GM10248 (cell line): ENCODE measurements at regions not wholly inside any gene's neighbourhood (a gene's known extent, or its start where the extent isn't known, plus 50 kb on each side); places are given as distances from the start of the nearest gene placed in this dataset.

Experiments used
- CTCF ChIA-PET: fragments of 300-600 bp; sonication (Branson Sonifier 250); formaldehyde crosslinking; extraction: SDS; loops from one replicate; lab custom pipeline; 2021; ENCODE audit warnings: antibody characterized with exemption; lab: Yijun Ruan, JAX
- POLR2A ChIA-PET: fragments of 350-650 bp; sonication (Branson Sonifier 250); formaldehyde crosslinking; extraction: SDS; loops from one replicate; lab custom pipeline; 2020; ENCODE audit warnings: antibody characterized with exemption; lab: Yijun Ruan, JAX
- DNase-seq: peaks from one replicate; pipeline ENCODE4 v3.0.0; 2012; ENCODE audit errors: extremely low spot score
- TF ChIP-seq, protein P1 (sequence below): IDR thresholded peaks from 2 replicates; pipeline ENCODE4 v1.5.1; 2012; ENCODE audit warnings: mild to moderate bottlenecking, low read depth; ENCODE audit errors: extremely low read depth, missing control alignments, control extremely low read depth

DNA sequence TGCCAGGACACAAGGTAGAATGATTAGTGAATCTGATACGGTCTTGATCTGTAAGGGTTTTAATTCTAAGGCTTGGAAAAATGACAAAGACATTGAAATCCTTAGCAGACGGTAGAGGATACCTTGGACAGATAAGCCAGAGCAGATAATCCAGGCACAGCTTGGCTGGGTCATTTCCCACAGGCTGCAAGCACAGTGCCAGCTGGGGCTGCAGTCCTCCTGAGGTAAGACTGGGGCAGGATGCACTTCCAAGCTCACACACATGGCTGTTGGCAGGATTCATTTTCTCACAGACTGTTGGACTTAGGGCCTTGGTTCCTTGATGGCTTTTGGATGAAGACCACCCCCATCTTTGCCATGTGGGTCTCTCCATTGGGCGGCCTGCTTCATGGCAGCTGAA lies 63.2 kb upstream of the BMPER start:
- DNase-seq: no peak

DNA sequence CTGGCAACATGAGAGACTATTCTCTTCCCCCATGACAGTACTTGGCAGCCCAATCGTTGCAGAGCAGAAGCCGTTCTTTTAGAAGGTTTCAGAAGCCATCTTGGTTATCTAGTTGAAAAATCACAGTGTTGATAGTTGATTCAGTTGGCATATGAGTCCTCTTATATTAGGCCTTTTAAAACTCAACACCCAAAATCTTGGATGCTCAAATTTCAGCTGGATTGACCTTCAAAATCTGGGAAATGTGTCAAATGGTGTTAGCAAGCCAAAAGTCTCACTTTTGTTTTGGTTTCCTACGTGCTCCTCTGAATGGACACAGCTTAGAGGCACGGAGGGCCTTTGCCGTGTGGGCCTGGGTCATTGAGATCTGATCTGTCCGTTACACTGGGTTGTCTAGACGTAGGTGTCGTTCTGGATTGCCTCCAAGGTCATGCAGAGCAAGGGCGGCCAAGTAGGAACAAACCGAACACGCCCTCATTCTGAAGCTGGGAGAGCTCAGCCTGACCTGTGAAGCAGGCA lies 59.3 kb upstream of the BMPER start:
- no peak for DNase-seq
- ChIA-PET POLR2A (no interaction called here), CTCF (no interaction called here)
- TF ChIP-seq, protein P1, sequence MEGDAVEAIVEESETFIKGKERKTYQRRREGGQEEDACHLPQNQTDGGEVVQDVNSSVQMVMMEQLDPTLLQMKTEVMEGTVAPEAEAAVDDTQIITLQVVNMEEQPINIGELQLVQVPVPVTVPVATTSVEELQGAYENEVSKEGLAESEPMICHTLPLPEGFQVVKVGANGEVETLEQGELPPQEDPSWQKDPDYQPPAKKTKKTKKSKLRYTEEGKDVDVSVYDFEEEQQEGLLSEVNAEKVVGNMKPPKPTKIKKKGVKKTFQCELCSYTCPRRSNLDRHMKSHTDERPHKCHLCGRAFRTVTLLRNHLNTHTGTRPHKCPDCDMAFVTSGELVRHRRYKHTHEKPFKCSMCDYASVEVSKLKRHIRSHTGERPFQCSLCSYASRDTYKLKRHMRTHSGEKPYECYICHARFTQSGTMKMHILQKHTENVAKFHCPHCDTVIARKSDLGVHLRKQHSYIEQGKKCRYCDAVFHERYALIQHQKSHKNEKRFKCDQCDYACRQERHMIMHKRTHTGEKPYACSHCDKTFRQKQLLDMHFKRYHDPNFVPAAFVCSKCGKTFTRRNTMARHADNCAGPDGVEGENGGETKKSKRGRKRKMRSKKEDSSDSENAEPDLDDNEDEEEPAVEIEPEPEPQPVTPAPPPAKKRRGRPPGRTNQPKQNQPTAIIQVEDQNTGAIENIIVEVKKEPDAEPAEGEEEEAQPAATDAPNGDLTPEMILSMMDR: no peak

More for the DNA sequence above, 63.2 kb upstream of the BMPER start:
- TF ChIP-seq, protein P1: no peak
- CTCF ChIA-PET: no interaction called here
- POLR2A ChIA-PET: no interaction called here

DNA sequence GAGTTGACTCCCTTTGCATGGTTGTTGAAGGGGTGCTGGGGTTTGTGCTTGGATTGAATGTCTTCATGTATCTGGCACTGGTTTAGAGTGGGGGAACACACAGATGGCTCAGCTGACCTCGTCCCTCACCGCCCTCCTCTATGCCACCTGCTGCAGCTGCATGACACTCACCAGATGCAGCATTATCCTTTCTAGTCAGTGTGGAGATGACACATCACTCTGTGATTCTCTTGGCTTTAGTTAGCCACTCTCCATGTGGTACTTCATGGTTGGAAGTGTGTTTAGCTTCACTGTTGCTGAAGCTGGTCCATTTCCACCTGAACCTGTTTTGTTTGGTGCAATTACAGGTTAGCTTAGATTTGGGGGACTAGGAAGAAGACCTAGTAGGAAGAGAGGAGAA lies 56.3 kb upstream of the BMPER start:
- ChIA-PET CTCF (interaction anchor here (1.5 kb wide), 1 partner anchor 25 kb away, joined by 3 read pairs; no protein-coding TSS in a partner anchor), POLR2A (no interaction called here)
- TF ChIP-seq, protein P1: no peak
- no peak for DNase-seq

DNA sequence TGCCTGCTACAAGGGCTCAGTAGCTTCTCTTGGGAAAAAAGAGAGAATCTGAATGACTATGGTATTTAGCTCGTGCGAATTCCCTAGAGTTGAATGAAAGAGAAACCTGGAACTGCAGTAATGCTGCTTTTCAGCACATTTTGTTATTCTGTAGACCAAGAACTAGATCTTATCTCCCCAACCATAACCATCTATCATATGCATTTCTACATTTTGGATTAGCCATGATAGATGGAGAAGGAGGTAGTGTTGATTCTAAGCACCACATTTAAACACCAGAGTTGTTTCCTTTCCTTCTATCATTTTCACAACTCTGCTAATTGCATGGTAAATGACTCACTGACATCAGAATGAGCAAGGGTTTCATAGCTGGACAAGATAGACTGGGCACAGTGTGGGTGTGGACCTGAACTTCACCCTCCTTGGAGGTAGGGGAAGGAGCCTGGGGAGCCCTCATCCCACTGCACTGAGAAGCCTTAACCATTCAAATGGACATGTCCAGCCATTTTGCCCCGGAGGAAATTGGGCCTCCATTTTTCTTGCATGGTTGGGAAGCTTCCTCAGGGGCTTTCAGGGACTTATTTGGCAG lies 55.3 kb upstream of the BMPER start:
- TF ChIP-seq, protein P1: no peak
- no peak for DNase-seq
- ChIA-PET POLR2A (no interaction called here), CTCF (interaction anchor here (0.6 to 1.5 kb wide), 3 partner anchors 11 to 83 kb away, joined by 3 read pairs; no protein-coding TSS in a partner anchor)

DNA sequence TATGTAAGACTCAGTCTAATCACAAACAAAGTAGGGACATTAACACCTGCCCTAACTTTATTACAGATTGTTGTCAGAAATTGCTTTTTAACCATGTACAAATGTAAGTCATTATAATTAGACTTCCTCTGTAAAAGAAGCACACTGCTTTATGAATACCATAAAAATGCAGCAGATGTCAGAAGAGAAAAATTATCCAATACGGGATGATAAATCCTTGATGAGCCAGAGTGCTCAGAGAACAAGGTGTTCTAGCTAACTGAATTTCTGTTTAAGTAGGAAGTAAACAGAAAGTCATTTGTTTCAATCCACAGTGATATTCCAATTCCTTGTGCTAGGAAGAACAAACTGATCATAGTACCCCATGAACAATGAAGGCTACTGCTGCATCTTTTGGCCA lies 54.6 kb upstream of the BMPER start:
- POLR2A ChIA-PET: no interaction called here
- CTCF ChIA-PET: interaction anchor here (1.0 kb wide), 1 partner anchor 10 kb away, joined by 3 read pairs; no protein-coding TSS in a partner anchor

DNA sequence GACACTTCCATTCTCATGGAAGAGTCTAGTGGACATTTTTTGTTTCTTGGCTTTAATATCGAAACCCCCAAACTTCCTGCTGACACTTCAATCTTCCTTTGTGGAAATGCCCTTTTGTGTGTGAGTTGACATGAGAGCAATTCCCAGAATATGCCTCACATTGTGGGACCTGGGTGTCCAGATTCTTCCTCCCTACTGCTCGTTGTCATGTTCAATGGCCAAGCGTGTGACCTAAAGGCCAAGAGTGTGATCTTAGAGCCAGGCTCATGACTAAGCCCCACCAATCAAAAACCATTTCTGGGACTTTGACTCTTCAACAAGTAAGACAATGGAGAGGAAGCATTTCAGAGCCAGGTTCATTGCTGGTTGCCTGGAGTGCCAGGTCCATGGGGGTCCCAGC lies 52.5 kb upstream of the BMPER start:
- ChIA-PET CTCF (no interaction called here), POLR2A (no interaction called here)
- DNase-seq: no peak
- TF ChIP-seq, protein P1: no peak

More for the DNA sequence above, 54.6 kb upstream of the BMPER start:
- TF ChIP-seq, protein P1: no peak
- DNase-seq: no peak
